SKM-1 treated with dmso at 0.1 percent for 144 hours (cell line): ENCODE measurements at regions not wholly inside any gene's neighbourhood (a gene's known extent, or its start where the extent isn't known, plus 50 kb on each side); places are given as distances from the start of the nearest gene placed in this dataset.
A peak's percentile ranks its signal among the peaks of the same experiment; 100 is the strongest.

Source experiments
- DNase-seq: peaks from one replicate; lab custom pipeline; 2025; ENCODE audit not compliant: unreplicated experiment; lab: John Stamatoyannopoulos, UW

- DNase-seq = no peak
Measured at GRCh38 chr20:56952258-56953047, 314.0 kb downstream of the BMP7 start.

GRCh38 chr20:56953048-56953586 lies 313.3 kb downstream of the BMP7 start:
- no peak for DNase-seq

DNA sequence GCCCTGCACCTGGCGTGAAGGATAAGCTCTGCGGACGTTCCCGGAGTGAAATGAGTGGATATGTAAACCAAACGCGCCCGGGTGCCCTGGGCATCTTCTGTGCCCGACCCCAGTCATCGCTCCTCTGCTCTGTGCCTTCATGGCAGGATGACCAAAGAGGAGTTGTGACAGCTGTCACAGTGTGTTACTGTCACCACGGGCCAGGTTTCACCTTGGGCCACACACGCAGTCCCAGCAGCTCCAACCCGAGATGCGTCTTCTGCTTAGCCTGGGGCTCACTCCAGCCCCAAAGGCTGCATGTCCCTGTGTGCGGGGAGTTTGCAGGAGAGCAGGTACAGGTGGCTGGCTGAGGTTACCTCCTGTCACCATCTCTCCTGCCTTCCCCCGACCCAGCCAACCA lies 311.6 kb downstream of the BMP7 start:
- DNase-seq = no peak

GRCh38 chr20:56955680-56956079 lies 310.8 kb downstream of the BMP7 start:
- no peak for DNase-seq

GRCh38 chr20:56956534-56956933 lies 309.9 kb downstream of the BMP7 start:
- DNase-seq = no peak

- DNase-seq = no peak
Measured at GRCh38 chr20:56957737-56958553, 308.5 kb downstream of the BMP7 start.

- DNase-seq = no peak
Measured at GRCh38 chr20:56964901-56965300, 301.5 kb downstream of the BMP7 start.

DNA sequence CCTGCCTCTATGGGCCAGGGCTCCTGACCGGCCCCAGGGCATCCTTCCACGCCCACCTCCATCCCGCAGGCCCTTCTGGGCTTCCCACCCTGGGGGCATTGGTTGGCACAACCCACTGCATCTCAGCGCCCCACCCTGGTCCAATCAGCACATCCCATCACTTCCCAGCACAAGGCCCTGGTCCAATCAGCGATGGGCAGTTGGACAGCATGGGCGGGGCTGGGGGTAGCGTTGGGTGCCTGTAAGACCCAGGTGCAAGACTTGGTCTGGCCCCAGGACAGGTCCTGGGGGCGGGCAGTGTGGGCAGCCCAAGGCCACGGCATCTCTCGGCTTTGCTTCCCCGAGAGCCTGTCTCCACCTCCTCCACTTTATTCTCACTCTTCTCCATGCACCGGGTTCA lies 298.5 kb downstream of the BMP7 start:
- DNase-seq = no peak

- DNase-seq = no peak
Measured at GRCh38 chr20:56968376-56969048, 297.9 kb downstream of the BMP7 start.

DNA sequence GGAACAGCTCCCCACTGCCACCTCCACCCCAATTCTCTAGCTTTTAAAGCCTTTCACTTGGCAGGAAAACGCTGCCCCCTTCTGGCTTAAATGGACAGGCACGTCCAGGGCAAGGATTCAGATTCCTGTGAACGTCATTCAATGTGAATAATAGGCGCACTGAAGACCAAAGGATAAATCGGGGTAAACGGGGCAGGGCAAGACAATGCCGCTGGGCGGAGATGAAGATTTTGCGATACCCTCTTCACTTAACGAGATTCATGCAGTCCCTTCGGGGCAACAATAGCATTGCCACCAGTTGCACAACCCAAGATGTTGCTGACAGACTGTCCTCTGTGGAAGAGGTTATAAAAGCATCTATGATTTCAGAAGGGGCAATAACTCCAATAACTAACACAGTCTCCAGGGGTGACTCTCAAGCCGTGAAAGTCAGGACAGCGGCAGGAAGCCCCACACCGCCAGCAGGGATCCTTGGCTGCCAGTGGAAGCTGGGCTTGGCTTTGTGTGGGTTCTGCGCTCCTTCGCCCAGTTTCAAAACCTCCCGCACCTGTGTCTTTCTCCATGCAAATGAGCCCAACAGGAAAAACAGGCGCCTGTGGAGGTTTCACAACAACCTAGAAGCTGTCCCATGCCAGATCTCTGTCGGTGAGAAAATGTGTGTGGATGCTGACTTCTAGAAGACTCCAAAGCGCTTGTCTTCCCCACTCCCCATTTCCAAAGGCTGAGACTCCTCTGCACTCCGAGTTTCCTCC lies 291.8 kb downstream of the BMP7 start:
- DNase-seq = peak; percentile 47

DNA sequence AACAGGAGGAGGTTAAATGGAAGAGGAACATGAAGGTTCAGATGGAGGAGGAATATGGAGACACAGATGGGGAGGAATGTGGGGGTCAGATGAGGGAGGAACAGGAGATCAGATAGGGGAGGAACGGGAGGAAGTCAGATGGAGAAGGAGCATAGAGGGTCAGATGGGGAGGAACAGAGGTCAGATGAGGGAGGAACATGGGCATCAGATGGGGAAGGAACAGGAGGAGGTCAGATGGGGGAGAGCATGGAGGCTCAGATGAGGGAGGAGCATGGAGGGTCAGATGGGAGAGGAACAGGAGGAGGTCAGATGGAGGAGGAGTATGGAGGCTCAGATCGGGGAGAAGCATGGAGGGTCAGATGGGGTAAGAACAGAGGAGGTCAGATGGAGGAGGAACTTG lies 290.6 kb downstream of the BMP7 start:
- DNase-seq = no peak

GRCh38 chr20:56976336-56976735 lies 290.1 kb downstream of the BMP7 start:
- DNase-seq = no peak

- DNase-seq = no peak
Measured at GRCh38 chr20:56978475-56978874, 288.0 kb downstream of the BMP7 start.

DNA sequence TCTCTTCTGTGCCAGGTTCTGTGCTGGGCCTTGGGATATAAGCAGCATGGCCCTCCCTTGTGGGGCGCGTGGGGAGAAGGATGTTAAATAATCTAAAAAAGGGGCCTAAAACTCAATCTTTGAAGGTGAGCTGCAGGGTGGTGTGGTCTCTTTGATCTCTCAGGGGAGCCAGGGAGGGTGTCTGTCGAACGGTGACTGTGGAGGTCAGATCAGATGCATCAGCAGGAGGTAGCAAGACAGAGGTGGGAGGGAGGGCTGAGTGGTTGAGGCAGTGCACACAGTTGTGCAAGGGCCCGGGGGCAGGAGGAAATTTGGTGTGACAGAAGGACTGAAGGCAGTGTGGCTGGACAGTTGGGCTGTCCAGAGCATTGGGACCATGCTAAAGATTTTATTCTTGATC lies 287.3 kb downstream of the BMP7 start:
- DNase-seq = no peak

DNA sequence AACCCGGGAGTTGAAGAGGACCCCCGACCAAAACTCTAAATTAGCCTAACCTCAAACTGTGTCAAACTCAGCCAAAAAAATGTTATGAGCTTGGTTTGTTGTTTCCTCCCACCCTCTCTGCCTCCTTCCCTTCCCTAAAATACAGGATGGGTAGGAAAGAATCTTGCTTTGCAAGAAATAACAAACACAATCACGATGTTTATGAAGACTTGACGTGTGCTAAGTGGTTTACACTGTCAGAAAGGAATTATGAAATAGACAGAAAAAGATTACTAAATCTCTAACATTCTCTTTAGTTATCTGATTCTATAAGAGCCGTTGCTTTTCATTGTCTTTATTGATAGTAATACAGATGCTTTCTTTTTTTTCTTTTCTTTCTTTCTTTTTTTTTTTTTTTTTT lies 285.1 kb downstream of the BMP7 start:
- no peak for DNase-seq

- no peak for DNase-seq
Measured at GRCh38 chr20:56983813-56984212, 282.6 kb downstream of the BMP7 start.

DNA sequence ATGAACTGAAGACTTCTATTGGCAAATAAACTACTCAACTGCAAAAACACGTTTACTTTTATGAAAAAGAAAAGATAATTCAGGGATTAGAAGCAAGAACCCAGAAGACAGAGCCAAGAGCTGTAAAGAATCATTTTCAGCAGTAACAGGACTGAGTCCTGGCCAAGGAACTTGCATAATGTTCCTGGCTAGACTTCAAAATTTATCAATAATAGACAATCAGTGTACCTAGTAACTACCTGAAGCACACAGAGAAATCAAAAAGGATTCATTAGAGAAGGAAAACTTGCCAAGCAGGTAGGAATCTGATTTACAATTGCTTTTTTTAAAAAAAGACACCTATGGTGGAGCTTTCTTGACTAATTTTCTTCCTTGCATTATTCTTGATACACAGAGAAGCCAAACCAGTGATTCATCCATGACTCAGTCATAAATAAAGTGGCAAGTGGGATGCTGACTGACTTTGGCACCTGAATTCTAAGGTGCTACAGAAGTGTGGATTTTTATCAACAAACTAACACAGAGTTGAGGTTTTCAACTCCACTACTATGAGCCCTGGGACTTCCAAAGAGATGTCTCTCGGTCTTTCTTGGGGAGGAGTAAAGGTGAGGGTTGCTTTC lies 281.3 kb downstream of the BMP7 start:
- no peak for DNase-seq

DNA sequence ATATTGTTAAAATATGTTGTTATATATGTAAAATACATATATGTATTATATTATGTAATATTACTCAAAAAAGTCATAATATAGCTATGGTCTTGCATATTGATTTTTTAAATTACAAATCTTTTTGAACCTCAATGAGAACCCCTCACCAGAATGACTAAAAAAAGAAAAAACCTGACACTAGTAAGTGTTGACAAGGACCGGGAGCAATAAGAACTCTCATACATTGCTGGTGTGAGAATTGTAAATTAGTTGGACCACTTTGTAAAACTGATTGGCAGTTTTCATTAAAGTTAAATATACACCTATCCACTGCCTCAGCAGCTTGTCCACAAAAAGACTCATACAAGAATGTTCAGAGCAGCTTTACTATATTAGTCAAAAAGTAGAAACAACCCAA lies 280.0 kb downstream of the BMP7 start:
- DNase-seq = no peak

- DNase-seq = no peak
Measured at GRCh38 chr20:56986931-56987720, 279.3 kb downstream of the BMP7 start.

- no peak for DNase-seq
Measured at GRCh38 chr20:56987986-56988385, 278.5 kb downstream of the BMP7 start.
